ENCODE measurements at regions not wholly inside any gene's neighbourhood (a gene's known extent, or its start where the extent isn't known, plus 50 kb on each side); places are given as distances from the start of the nearest gene placed in this dataset.
"Not testable (repeated sequence)": the region's sequence is repeated elsewhere in the genome, so short reads cannot be mapped to it uniquely, and the experiment has no call there.

- DNase-seq = no peak
Measured at GRCh38 chr5:131107128-131107527, 57.9 kb downstream of the HINT1 start.

GRCh38 chr5:131104169-131104808, 60.8 kb downstream of the HINT1 start:
- no peak for DNase-seq

GRCh38 chr5:131096774-131097710, 68.0 kb downstream of the HINT1 start:
- no peak for DNase-seq

GRCh38 chr5:131095561-131095960, 69.5 kb downstream of the HINT1 start:
- not testable (repeated sequence) for DNase-seq

GRCh38 chr5:131084436-131084835, 80.6 kb downstream of the HINT1 start:
- DNase-seq = no peak

GRCh38 chr5:131081913-131082488, 83.1 kb downstream of the HINT1 start:
- DNase-seq = no peak

GRCh38 chr5:131081374-131081773, 83.7 kb downstream of the HINT1 start:
- DNase-seq = no peak

- no peak for DNase-seq
Measured at GRCh38 chr5:131079232-131079631, 85.8 kb downstream of the HINT1 start.

- DNase-seq = no peak
Measured at GRCh38 chr5:131068893-131069643, 96.0 kb downstream of the HINT1 start.

- no peak for DNase-seq
Measured at GRCh38 chr5:131068076-131068475, 97.0 kb downstream of the HINT1 start.

- no peak for DNase-seq
Measured at GRCh38 chr5:131067636-131068035, 97.4 kb downstream of the HINT1 start.

- DNase-seq = no peak
Measured at GRCh38 chr5:131064669-131065371, 100.2 kb downstream of the HINT1 start.

GRCh38 chr5:131042021-131042789, 122.9 kb downstream of the HINT1 start:
- DNase-seq = no peak

- DNase-seq = no peak
Measured at GRCh38 chr5:131023498-131023865, 141.6 kb downstream of the HINT1 start.

GRCh38 chr5:131022811-131023497, 142.1 kb downstream of the HINT1 start:
- no peak for DNase-seq

- DNase-seq = no peak
Measured at GRCh38 chr5:131021646-131022045, 143.4 kb downstream of the HINT1 start.

- no peak for DNase-seq
Measured at GRCh38 chr5:131019601-131020315, 145.3 kb downstream of the HINT1 start.

GRCh38 chr5:131019111-131019510, 145.9 kb downstream of the HINT1 start:
- no peak for DNase-seq

GRCh38 chr5:131008329-131008728, 156.7 kb downstream of the HINT1 start:
- DNase-seq = no peak

- no peak for DNase-seq
Measured at GRCh38 chr5:131005963-131006684, 158.9 kb downstream of the HINT1 start.

Data from NCI-H774 (cell line).